ENCODE measurements at regions not wholly inside any gene's neighbourhood (a gene's known extent, or its start where the extent isn't known, plus 50 kb on each side); places are given as distances from the start of the nearest gene placed in this dataset.

DNA sequence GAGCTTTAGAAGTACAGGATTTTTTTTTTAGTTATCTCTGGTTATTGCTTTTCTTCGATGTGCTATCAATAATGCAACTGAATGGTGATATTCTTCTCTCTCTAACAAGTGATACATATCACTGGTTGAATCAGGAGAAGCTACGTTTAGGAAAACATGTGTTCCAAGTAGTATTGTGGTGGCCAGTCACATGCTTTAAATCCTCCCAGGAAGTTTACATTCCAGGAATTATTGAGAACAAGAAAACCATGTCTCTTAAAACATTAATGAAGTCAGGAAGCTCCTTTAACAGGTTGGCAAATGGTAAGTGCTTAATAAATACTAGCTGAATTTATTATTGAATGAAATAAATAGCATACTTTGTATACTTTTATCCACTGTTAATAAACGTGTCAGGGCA, 371.1 kb downstream of the BCKDHB start:
- no peak for TF ChIP-seq CTCF (IDR thresholded peaks at IDR 0.05; ENCODE audit: partially characterized antibody, unreplicated experiment)
- no peak for DNase-seq
- peaks cover 2% of the 10 kb centered on the region for H3K9me3 Mint-ChIP-seq (ENCODE audit: unreplicated experiment)
- no peaks in the 10 kb centered on the region for H3K36me3 Mint-ChIP-seq (ENCODE audit: unreplicated experiment)
- H3K4me3 Mint-ChIP-seq (ENCODE audit: unreplicated experiment) = no peak overlapping the region
- H3K4me1 Mint-ChIP-seq (ENCODE audit: low read depth, unreplicated experiment) = no peaks in the 10 kb centered on the region
- no peaks in the 10 kb centered on the region for H3K27me3 Mint-ChIP-seq (ENCODE audit: unreplicated experiment)
- H3K27ac Mint-ChIP-seq (ENCODE audit: unreplicated experiment) = no peak overlapping the region

DNA sequence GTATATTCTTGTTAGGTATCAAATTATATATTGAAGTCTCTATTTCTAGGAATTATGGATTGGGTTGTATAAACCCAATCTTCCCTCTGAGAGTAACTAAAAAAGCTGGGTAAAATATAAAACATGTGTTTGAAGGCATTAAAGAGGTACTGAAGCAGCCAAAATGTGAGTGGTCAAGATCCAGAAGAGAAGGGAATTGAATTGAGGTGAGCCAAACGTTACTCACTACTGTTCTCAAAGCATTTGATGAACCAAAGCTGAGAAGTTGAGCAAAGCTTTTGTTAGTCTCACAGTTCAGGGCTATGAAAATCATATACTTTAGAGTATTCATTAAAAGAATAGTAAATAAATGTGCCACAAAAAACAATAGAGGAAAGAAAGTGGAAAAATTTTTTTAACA, 365.8 kb downstream of the BCKDHB start:
- TF ChIP-seq CTCF (IDR thresholded peaks at IDR 0.05; ENCODE audit: partially characterized antibody, unreplicated experiment) = no peak
- no peaks in the 10 kb centered on the region for H3K4me1 Mint-ChIP-seq (ENCODE audit: low read depth, unreplicated experiment)
- no peak overlapping the region for H3K27ac Mint-ChIP-seq (ENCODE audit: unreplicated experiment)
- H3K9me3 Mint-ChIP-seq (ENCODE audit: unreplicated experiment) = no peaks in the 10 kb centered on the region
- H3K27me3 Mint-ChIP-seq (ENCODE audit: unreplicated experiment) = no peaks in the 10 kb centered on the region
- DNase-seq = no peak
- H3K36me3 Mint-ChIP-seq (ENCODE audit: unreplicated experiment) = no peaks in the 10 kb centered on the region
- H3K4me3 Mint-ChIP-seq (ENCODE audit: unreplicated experiment) = no peak overlapping the region

GRCh38 chr6:80469977-80470376, 363.5 kb downstream of the BCKDHB start:
- H3K9me3 Mint-ChIP-seq (ENCODE audit: unreplicated experiment) = no peaks in the 10 kb centered on the region
- H3K27me3 Mint-ChIP-seq (ENCODE audit: unreplicated experiment) = no peaks in the 10 kb centered on the region
- H3K4me1 Mint-ChIP-seq (ENCODE audit: low read depth, unreplicated experiment) = no peaks in the 10 kb centered on the region
- DNase-seq = no peak
- H3K27ac Mint-ChIP-seq (ENCODE audit: unreplicated experiment) = no peak overlapping the region
- H3K36me3 Mint-ChIP-seq (ENCODE audit: unreplicated experiment) = no peaks in the 10 kb centered on the region
- no peak overlapping the region for H3K4me3 Mint-ChIP-seq (ENCODE audit: unreplicated experiment)
- no peak for TF ChIP-seq CTCF (IDR thresholded peaks at IDR 0.05; ENCODE audit: partially characterized antibody, unreplicated experiment)

GRCh38 chr6:80468398-80468797, 361.9 kb downstream of the BCKDHB start:
- H3K36me3 Mint-ChIP-seq (ENCODE audit: unreplicated experiment) = no peaks in the 10 kb centered on the region
- H3K27me3 Mint-ChIP-seq (ENCODE audit: unreplicated experiment) = no peaks in the 10 kb centered on the region
- DNase-seq = no peak
- H3K27ac Mint-ChIP-seq (ENCODE audit: unreplicated experiment) = no peak overlapping the region
- TF ChIP-seq CTCF (IDR thresholded peaks at IDR 0.05; ENCODE audit: partially characterized antibody, unreplicated experiment) = no peak
- no peaks in the 10 kb centered on the region for H3K9me3 Mint-ChIP-seq (ENCODE audit: unreplicated experiment)
- no peak overlapping the region for H3K4me3 Mint-ChIP-seq (ENCODE audit: unreplicated experiment)
- H3K4me1 Mint-ChIP-seq (ENCODE audit: low read depth, unreplicated experiment) = no peaks in the 10 kb centered on the region

DNA sequence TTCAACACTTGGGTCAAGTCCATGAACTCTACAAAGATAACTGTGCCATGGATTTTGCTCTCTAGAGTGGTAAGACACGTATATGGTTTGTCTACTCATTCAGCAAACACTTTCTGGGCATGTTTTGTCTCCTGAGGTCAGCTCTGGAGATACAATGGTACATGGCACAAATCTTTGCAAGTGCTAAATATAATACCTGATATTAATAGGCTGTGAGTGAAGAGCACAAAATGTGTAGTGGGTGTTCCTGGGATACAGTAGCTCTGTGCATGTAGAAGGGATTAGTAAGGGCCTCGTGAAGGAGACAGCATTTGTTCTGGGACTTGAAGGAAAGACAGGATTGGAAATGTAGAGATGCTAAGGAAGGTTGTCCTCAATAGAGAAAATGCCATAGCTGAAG, 360.9 kb downstream of the BCKDHB start:
- Mint-ChIP-seq H3K4me3 (ENCODE audit: unreplicated experiment) (no peak overlapping the region), H3K36me3 (ENCODE audit: unreplicated experiment) (no peaks in the 10 kb centered on the region), H3K27me3 (ENCODE audit: unreplicated experiment) (no peaks in the 10 kb centered on the region), H3K27ac (ENCODE audit: unreplicated experiment) (no peak overlapping the region), H3K9me3 (ENCODE audit: unreplicated experiment) (no peaks in the 10 kb centered on the region), H3K4me1 (ENCODE audit: low read depth, unreplicated experiment) (no peaks in the 10 kb centered on the region)
- no peak for DNase-seq
- TF ChIP-seq CTCF (IDR thresholded peaks at IDR 0.05; ENCODE audit: partially characterized antibody, unreplicated experiment) = no peak

Data from glutamatergic neuron (in vitro differentiated cells).